HL-60 (cell line): ENCODE measurements at regions not wholly inside any gene's neighbourhood (a gene's known extent, or its start where the extent isn't known, plus 50 kb on each side); places are given as distances from the start of the nearest gene placed in this dataset.

ENCODE experiments used
- GABPA ChIP-seq: IDR thresholded peaks from 2 replicates; pipeline ENCODE4 v1.6.1; 2012; ENCODE audit warnings: low read depth
- POLR2AphosphoS5 ChIP-seq: IDR thresholded peaks from 2 replicates; pipeline ENCODE4 v1.6.1; 2012; ENCODE audit warnings: low read depth
- REST ChIP-seq: IDR thresholded peaks from 2 replicates; pipeline ENCODE4 v1.6.1; 2012; ENCODE audit warnings: low read depth; ENCODE audit not compliant: insufficient replicate concordance
- SPI1 ChIP-seq: IDR thresholded peaks from 2 replicates; pipeline ENCODE4 v1.6.1; 2012; ENCODE audit warnings: low read depth, mild to moderate bottlenecking, borderline replicate concordance
- TF ChIP-seq, protein P1 (sequence below): IDR thresholded peaks from one replicate; pipeline ENCODE4 v1.5.1; 2011; ENCODE audit warnings: low read length, control low read depth, inconsistent platforms; ENCODE audit not compliant: insufficient read depth

GRCh38 chr3:117137065-117137464 lies 427.5 kb downstream of the TUSC7 start:
- TF ChIP-seq, protein P1, sequence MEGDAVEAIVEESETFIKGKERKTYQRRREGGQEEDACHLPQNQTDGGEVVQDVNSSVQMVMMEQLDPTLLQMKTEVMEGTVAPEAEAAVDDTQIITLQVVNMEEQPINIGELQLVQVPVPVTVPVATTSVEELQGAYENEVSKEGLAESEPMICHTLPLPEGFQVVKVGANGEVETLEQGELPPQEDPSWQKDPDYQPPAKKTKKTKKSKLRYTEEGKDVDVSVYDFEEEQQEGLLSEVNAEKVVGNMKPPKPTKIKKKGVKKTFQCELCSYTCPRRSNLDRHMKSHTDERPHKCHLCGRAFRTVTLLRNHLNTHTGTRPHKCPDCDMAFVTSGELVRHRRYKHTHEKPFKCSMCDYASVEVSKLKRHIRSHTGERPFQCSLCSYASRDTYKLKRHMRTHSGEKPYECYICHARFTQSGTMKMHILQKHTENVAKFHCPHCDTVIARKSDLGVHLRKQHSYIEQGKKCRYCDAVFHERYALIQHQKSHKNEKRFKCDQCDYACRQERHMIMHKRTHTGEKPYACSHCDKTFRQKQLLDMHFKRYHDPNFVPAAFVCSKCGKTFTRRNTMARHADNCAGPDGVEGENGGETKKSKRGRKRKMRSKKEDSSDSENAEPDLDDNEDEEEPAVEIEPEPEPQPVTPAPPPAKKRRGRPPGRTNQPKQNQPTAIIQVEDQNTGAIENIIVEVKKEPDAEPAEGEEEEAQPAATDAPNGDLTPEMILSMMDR = no peak
- TF ChIP-seq POLR2AphosphoS5 (no peak), REST (no peak), GABPA (no peak), SPI1 (no peak)
